C4-2B (cell line): ENCODE measurements at regions not wholly inside any gene's neighbourhood (a gene's known extent, or its start where the extent isn't known, plus 50 kb on each side); places are given as distances from the start of the nearest gene placed in this dataset.

Source experiments
- ZFX ChIP-seq: fragments of 450-650 bp; IDR thresholded peaks from 2 replicates; pipeline ENCODE4 v1.6.1; 2017
- TF ChIP-seq, protein P1 (sequence below): fragments of 450-650 bp; conservative IDR thresholded peaks from 2 replicates; pipeline ENCODE4 v1.5.1; 2017; ENCODE audit warnings: mild to moderate bottlenecking

DNA sequence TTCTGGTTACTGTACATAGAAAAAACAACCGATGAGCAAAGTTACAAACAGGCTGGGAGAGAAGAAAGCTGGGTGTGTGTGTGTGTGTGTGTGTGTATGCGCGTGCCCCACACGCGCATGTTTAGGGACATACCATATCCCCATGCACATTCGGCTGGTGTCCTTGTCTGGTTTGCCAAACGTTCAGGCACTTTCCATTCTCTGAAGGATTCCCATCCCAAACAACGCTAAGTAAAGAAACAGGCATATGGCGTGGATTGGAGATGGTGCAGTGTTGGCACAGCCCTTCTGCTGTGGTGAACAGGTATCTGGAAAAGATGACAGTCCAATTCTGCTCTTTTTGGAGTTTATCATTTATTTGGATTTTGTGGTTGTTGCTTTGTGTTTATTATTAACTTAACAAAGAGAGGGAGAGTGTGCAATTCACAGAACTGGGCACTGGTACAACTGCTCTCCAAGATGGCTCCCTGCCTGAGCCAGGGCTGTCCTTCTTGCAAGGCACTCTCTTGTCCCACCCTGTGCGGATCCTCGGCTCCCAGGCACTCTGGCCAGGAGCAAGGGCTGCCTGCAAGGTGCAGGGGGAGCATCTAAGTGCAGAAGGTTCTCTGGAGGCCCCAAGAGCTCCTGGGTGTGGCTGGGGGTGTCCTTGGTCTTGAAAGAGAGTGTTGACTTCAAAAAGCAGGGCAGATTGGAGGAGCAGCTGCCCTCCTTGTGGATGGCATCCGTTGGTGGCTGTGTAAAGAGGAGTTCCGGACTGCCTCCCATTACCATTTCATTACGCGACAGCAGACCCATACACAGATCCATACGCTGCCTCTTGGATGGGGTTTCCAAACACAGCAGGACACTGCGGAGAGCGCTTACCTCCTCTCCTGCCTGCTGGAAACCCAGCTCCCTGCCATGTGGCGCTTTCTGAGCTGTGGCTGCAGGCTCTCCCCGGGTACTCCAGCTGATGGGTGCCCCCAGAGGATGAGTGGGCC lies 263.1 kb downstream of the ZNF536 start:
- TF ChIP-seq, protein P1, sequence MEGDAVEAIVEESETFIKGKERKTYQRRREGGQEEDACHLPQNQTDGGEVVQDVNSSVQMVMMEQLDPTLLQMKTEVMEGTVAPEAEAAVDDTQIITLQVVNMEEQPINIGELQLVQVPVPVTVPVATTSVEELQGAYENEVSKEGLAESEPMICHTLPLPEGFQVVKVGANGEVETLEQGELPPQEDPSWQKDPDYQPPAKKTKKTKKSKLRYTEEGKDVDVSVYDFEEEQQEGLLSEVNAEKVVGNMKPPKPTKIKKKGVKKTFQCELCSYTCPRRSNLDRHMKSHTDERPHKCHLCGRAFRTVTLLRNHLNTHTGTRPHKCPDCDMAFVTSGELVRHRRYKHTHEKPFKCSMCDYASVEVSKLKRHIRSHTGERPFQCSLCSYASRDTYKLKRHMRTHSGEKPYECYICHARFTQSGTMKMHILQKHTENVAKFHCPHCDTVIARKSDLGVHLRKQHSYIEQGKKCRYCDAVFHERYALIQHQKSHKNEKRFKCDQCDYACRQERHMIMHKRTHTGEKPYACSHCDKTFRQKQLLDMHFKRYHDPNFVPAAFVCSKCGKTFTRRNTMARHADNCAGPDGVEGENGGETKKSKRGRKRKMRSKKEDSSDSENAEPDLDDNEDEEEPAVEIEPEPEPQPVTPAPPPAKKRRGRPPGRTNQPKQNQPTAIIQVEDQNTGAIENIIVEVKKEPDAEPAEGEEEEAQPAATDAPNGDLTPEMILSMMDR: no peak
- TF ChIP-seq ZFX: no peak
